C1 segment of cervical spinal cord (tissue), 14 donors: ENCODE measurements at regions not wholly inside any gene's neighbourhood (a gene's known extent, or its start where the extent isn't known, plus 50 kb on each side); places are given as distances from the start of the nearest gene placed in this dataset.

Source experiments
- DNase-seq, 14 donors: peaks; one replicate each; lab custom pipeline; 2025; lab: John Stamatoyannopoulos, UW

DNA sequence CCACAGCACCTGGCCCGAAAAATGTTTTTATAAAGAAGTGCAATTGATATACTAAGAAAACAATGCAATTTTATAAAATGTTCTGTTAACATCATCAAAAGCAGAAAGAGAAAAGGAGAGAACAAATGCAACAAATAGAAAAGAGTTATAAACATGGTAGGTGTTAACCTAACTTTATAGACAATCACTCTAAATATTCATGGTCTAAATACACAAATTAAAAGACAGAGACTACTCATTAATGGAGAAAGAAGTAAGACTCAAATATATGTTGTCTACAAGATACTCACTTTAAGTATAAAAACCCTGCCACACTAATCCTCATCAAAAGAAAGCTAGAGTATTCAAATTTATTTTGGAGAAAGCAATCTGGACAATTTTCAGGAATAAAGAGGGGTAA is 425.3 kb upstream of the ANKRD30A start:
- no peak for DNase-seq

DNA sequence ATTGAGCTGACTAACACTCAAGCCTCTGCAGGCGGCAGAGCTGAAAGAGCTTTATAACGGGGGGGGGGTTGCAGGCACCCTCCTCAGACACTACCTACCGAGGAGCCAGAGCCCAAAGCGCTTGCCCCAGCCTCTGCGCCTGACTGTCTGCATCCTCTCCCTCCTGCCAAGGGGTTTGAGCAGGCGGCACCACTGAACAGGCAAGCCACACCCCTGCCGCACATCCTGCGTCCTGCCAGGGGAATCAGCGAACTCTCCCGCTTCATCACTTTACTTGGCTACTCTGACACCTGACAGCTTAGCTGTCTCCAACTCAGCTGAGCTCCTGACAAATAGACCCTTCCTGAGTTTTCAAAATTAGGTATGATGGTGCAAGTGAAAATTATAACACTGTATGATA is 432.6 kb upstream of the ANKRD30A start:
- no peak for DNase-seq

- DNase-seq, result no peak
These were observed 436.7 kb upstream of the ANKRD30A start for GRCh38 chr10:36688717-36689116.

- no peak for DNase-seq
These were observed 442.0 kb upstream of the ANKRD30A start for GRCh38 chr10:36683421-36683820.

- no peak for DNase-seq
These were observed 443.4 kb upstream of the ANKRD30A start for GRCh38 chr10:36681751-36682632.

GRCh38 chr10:36679554-36679953 is 445.8 kb upstream of the ANKRD30A start:
- DNase-seq, result no peak

DNA sequence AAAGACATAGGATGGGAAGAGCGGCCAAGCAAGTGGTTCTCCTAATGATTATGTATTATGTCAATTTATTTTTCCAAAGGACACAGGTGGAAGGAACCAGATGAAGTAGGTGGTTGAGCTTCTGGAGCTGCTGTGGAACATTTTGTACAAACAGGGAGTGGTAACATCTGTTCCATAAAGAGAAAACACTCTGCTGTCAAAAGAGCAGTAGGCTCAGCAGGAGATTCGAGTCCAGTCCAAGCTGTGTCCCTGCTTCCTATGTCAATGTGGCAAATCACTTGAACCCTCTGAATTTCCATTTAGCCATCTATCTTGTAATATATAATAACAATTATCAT is 448.0 kb upstream of the ANKRD30A start:
- no peak for DNase-seq

DNA sequence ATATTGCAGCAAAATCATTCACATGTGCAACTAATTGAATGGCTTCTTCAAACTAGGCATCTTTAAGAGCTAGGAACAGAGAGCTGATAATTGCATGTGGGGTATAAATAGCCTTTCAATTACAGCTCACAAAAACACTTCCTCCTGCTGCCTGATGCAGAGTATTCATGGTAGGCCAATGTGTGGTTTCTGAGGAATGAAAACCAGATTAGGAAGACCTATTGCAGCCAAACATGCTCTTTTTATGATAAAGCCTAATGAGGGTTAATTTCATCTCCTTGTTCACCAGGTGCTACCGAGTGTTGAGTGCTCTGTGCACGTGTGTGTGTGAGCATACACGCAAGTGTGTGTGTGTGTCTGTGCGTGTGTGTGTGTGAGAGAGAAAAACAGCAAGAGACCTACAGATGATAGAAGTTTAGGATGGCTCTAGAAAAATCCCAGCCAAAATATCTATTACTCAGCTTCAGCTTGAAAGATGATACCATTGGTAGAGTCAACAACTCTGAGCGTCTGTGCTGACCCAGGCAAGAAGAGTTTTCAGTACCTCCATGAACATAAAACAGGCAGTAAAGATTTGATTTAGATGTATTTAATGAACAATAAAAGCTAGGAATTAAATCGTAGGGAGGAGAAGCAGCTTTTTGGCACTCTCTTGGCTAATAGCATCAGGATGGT is 448.5 kb upstream of the ANKRD30A start:
- DNase-seq, result no peak

DNA sequence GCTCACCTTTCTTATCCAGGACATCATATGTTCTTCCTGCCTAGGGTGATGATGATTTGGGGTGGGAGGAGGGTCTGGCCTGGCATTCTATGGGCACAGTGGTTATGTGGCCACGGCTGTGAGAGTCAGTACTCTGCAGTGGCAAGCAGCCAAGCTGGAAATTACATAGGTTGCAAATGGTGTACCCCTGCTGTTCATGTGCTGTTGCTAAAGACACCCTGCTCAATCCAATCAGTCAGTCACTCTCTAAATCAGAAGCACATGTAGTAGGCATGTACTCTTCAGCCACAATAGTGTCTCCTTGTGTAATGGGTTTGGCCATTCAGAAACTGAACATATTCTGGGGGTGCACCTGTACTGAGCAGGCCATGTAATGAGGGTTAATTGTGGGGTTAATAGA is 449.1 kb upstream of the ANKRD30A start:
- DNase-seq, result no peak

- DNase-seq, result no peak
These were observed 449.9 kb upstream of the ANKRD30A start for GRCh38 chr10:36675458-36675880.

DNA sequence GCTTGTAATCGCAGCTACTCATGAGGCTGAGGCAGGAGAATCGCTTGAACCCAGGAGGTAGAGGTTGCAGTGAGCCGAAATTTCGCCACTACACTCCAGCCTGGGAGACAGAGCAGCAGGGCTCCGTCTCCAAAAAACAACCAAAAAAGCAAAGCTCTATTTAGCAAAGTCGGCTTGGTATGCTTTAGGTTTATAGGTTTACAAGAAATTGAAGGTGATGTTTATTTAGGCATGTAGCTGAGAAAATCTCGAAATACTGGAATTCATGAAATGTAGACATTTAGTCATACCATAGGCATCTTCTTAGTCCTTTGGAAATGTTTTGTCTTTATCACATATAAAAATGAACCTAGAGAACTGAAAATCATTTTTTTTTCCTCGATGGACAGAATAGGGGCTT is 453.8 kb upstream of the ANKRD30A start:
- no peak for DNase-seq

DNA sequence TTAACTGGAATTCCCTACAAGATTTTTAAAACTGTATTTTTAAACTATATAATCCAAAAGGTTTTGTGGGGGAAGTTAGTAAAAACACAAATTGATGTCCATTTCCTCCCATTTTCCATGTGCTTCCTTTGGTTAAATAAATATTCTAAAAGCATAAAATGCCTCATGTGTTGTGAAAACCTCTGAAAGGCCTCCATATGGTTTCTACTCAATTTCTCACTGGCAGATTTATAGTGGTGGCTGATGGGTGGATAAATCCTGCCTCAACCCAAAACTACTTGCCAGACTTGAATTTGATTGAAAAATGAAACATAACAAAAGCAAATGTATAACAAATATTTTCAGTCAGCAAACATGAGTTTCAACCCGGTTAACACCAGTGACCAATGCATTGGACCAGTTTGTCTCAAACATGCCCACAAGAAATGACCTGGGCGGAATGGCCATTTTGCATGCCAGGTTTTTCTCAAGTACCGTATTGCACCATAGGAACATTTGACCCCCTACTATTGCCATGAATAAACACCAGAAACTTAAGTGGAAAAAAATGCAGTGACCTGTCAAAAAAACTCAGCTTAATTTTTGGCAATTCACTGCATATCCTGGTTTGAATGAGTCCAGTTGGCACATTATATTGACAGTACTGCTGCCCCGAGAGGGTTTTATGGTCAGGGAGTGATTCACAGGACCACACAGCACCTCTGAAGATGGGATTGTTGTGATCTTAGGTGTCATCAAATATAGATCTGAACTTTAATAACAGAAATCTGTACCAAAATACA is 454.6 kb upstream of the ANKRD30A start:
- no peak for DNase-seq

GRCh38 chr10:36669615-36670352 is 455.6 kb upstream of the ANKRD30A start:
- peak in 1 of 14 donors; percentile 6 for DNase-seq

DNA sequence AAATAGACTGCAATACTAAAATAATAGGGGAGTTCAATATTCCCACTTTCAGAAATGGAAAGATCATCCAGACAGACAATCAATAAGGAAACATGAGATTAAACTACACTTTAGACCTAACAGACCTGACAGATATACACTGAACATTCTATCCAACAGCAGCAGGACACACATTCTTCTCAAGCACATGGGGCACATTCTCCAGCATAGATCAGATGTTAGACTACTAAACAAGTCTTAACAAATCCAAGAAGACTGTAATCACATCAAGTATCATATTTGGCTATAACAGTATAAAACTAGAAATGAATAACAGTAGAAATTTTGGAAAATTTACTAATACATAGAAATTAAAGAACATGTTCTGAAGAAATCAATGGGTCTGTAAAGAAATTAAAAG is 458.9 kb upstream of the ANKRD30A start:
- DNase-seq, result no peak

GRCh38 chr10:36662571-36662970 is 462.8 kb upstream of the ANKRD30A start:
- no peak for DNase-seq

GRCh38 chr10:36650274-36650673 is 475.1 kb upstream of the ANKRD30A start:
- DNase-seq, result no peak

DNA sequence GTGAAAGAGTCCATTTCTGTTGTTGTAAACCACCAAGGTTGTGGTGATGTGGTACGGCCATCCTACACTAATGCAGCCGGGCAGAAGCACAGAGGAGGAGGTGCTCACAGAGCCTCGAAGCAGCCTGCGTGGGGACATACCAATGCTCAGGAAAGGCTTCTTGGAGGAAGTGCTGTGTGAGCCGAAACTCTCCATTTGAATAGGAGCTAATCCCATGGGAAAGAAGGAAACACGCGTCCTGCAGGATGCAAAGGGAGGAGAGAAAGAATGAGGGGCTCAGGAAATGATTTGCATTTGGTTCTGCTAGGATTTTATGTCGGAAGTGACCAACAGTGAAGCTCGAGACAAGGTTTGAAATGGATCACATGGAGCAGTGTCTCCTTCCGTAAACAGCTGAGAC is 477.9 kb upstream of the ANKRD30A start:
- DNase-seq, result no peak

DNA sequence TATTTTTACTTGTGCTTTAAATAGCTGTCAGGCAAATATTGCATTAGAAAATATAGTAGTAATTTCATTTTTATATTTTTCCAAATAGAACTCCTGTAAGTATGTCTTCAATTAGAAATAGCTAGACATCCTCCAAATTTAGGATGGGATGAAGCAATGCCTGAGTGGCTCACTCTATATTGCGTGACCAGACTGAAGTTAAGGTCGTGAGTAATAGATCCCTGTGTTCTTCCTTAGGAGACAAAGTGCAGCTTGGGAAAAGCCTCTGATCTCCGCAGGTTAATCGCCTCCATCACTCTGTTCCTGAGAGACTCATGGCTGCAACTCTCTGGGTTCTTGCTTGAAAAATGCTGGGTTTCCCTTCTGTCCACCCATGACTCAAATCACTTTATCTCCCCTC is 484.8 kb upstream of the ANKRD30A start:
- DNase-seq, result no peak

DNA sequence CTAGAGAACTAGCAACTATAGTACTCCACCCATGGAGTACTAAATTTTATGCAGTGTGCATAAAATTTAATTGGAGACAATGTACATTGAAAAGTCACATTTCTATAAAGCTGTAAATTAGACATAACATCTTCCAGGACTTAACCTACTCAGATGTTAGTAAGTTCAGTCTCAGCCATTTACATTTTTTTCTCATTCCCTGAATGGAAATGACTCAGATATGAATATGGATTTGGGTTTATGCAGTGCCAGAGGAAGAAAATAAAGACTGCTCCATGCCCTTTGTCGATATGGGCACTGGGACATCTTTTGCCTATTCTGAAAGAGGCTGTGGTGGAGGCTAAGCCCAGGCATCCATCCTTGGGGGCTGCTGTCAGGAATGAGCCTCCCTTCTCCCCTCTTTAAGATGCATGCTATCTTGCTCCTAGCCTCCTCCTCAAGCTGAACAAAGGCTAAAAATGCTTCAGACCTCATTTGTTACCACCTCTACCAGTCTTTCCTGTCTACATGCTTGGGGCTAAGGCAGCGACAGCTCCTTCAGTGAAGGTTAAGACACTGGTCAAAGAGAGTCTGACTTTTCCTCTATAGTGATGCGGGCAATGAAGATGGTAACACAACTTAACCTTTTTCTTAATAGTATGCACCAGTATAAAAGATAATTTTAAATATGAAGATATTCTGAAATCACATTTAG is 486.8 kb upstream of the ANKRD30A start:
- no peak for DNase-seq

- no peak for DNase-seq
These were observed 488.5 kb upstream of the ANKRD30A start for GRCh38 chr10:36636879-36637278.

GRCh38 chr10:36636285-36636839 is 489.0 kb upstream of the ANKRD30A start:
- no peak for DNase-seq
